Neural progenitor cell (in vitro differentiated cells): ENCODE measurements at regions not wholly inside any gene's neighbourhood (a gene's known extent, or its start where the extent isn't known, plus 50 kb on each side); places are given as distances from the start of the nearest gene placed in this dataset.
A peak's percentile ranks its signal among the peaks of the same experiment; 100 is the strongest.
"Not testable (repeated sequence)": the region's sequence is repeated elsewhere in the genome, so short reads cannot be mapped to it uniquely, and the experiment has no call there.

Experiments
- DNase-seq: peaks from one replicate; pipeline ENCODE4 v3.0.0-alpha.2; 2016; ENCODE audit warnings: low spot score
- H2AFZ ChIP-seq: fragments of 200-600 bp; sonication (generic); replicated peaks from 2 replicates; pipeline ENCODE4 v1.6.1; 2016; ENCODE audit warnings: antibody characterized with exemption
- H3F3A ChIP-seq: fragments of 200-600 bp; sonication (generic); 2 replicates; pipeline ENCODE4 v1.6.1; 2016; ENCODE audit warnings: antibody characterized with exemption, low read depth
- H3K27ac ChIP-seq: fragments of 200-600 bp; sonication (generic); 2 replicates; pipeline ENCODE4 v1.5.1; 2016; ENCODE audit warnings: mild to moderate bottlenecking
- H3K27me3 ChIP-seq: fragments of 200-600 bp; sonication (generic); 2 replicates; pipeline ENCODE4 v1.6.1; 2016; ENCODE audit warnings: mild to moderate bottlenecking, moderate library complexity
- H3K36me3 ChIP-seq: fragments of 200-600 bp; sonication (generic); 2 replicates; pipeline ENCODE4 v1.5.1; 2016
- H3K4me1 ChIP-seq: fragments of 200-600 bp; sonication (generic); 2 replicates; pipeline ENCODE4 v1.6.1; 2016; ENCODE audit warnings: mixed run types
- H3K4me2 ChIP-seq: fragments of 200-600 bp; sonication (generic); 2 replicates; pipeline ENCODE4 v1.6.1; 2016
- H3K4me3 ChIP-seq: fragments of 200-600 bp; sonication (generic); 2 replicates; pipeline ENCODE4 v1.5.1; 2016
- H3K79me2 ChIP-seq: fragments of 200-600 bp; sonication (generic); 2 replicates; pipeline ENCODE4 v1.6.1; 2016; ENCODE audit warnings: low read depth
- H3K9ac ChIP-seq: fragments of 200-600 bp; sonication (generic); 2 replicates; pipeline ENCODE4 v1.6.1; 2016
- H3K9me3 ChIP-seq: fragments of 200-600 bp; sonication (generic); 2 replicates; pipeline ENCODE4 v1.5.1; 2016; ENCODE audit warnings: low read depth
- H4K20me1 ChIP-seq: fragments of 200-600 bp; sonication (generic); 2 replicates; pipeline ENCODE4 v1.6.1; 2016; ENCODE audit warnings: low read depth
- H3K27ac Mint-ChIP-seq: 3 replicates; pipeline ENCODE4 v1.8.0; 2021; ENCODE audit warnings: mixed read lengths
- H3K27me3 Mint-ChIP-seq: 2 replicates; pipeline ENCODE4 v1.8.0; 2022; ENCODE audit warnings: low read depth, mild to moderate bottlenecking, inconsistent platforms, moderate library complexity, mixed read lengths; ENCODE audit not compliant: insufficient read depth
- H3K36me3 Mint-ChIP-seq: 3 replicates; pipeline ENCODE4 v1.8.0; 2021; ENCODE audit warnings: mixed read lengths
- H3K4me1 Mint-ChIP-seq: 3 replicates; pipeline ENCODE4 v1.8.0; 2021; ENCODE audit warnings: mixed read lengths
- H3K4me3 Mint-ChIP-seq: 3 replicates; pipeline ENCODE4 v1.8.0; 2021; ENCODE audit warnings: mild to moderate bottlenecking, moderate library complexity, mixed read lengths
- H3K9me3 Mint-ChIP-seq: 3 replicates; pipeline ENCODE4 v1.8.0; 2020; ENCODE audit warnings: mixed read lengths
- EZH2 ChIP-seq: fragments of 200-600 bp; sonication (generic); IDR thresholded peaks from 2 replicates; pipeline ENCODE4 v1.6.1; 2017; ENCODE audit warnings: antibody characterized with exemption, mild to moderate bottlenecking, moderate library complexity
- EZH2phosphoT487 ChIP-seq: fragments of 200-600 bp; sonication (generic); IDR thresholded peaks from 2 replicates; pipeline ENCODE4 v1.6.1; 2017; ENCODE audit warnings: antibody characterized with exemption
- TF ChIP-seq, protein P1 (sequence below): fragments of 200-600 bp; sonication (generic); IDR thresholded peaks from 2 replicates; pipeline ENCODE4 v1.5.1; 2017; ENCODE audit warnings: antibody characterized with exemption, mild to moderate bottlenecking

DNA sequence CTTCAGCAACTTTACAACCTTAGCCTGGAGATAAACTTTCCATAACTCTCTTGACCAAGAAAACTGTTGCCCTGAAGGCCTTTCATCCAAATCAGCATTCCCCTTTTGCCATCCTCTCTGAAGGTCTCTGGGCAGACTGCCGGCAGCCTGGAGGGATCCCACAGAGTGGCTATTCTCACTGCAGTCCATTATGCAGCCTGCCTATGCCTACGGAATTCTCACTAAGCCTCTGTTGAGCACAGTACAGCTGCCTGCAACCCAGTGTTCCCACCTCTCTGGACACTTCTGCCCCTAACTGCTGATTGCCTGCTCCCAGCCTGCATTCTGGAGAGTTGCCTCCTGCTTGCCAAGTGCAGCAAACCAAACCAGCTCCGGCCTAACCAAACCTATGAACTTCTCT, 548.9 kb upstream of the STEAP1 start:
- H3K4me3 ChIP-seq, result no peak overlapping the region
- H3K4me3 Mint-ChIP-seq, result no peak overlapping the region
- no peaks in the 10 kb centered on the region for H3K9me3 ChIP-seq
- H3K4me1 ChIP-seq, result no peaks in the 10 kb centered on the region
- no peaks in the 10 kb centered on the region for H3K36me3 ChIP-seq
- H4K20me1 ChIP-seq, result no peaks in the 10 kb centered on the region
- H3K9me3 Mint-ChIP-seq, result peaks cover 11% of the 10 kb centered on the region
- H3K27me3 Mint-ChIP-seq, result no peaks in the 10 kb centered on the region
- no peaks in the 10 kb centered on the region for H3K36me3 Mint-ChIP-seq
- TF ChIP-seq, protein P1, sequence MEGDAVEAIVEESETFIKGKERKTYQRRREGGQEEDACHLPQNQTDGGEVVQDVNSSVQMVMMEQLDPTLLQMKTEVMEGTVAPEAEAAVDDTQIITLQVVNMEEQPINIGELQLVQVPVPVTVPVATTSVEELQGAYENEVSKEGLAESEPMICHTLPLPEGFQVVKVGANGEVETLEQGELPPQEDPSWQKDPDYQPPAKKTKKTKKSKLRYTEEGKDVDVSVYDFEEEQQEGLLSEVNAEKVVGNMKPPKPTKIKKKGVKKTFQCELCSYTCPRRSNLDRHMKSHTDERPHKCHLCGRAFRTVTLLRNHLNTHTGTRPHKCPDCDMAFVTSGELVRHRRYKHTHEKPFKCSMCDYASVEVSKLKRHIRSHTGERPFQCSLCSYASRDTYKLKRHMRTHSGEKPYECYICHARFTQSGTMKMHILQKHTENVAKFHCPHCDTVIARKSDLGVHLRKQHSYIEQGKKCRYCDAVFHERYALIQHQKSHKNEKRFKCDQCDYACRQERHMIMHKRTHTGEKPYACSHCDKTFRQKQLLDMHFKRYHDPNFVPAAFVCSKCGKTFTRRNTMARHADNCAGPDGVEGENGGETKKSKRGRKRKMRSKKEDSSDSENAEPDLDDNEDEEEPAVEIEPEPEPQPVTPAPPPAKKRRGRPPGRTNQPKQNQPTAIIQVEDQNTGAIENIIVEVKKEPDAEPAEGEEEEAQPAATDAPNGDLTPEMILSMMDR, result no peak
- no peak for TF ChIP-seq EZH2phosphoT487
- no peak for TF ChIP-seq EZH2
- H2AFZ ChIP-seq, result peak overlapping the region; percentile 81
- no peak overlapping the region for H3K9ac ChIP-seq
- no peaks in the 10 kb centered on the region for H3K27me3 ChIP-seq
- H3F3A ChIP-seq, result no peaks in the 10 kb centered on the region
- H3K4me1 Mint-ChIP-seq, result peaks cover 7% of the 10 kb centered on the region
- peak; percentile 67 for DNase-seq
- no peak overlapping the region for H3K27ac Mint-ChIP-seq
- H3K79me2 ChIP-seq, result no peaks in the 10 kb centered on the region
- H3K4me2 ChIP-seq, result no peak overlapping the region
- H3K27ac ChIP-seq, result no peak overlapping the region

DNA sequence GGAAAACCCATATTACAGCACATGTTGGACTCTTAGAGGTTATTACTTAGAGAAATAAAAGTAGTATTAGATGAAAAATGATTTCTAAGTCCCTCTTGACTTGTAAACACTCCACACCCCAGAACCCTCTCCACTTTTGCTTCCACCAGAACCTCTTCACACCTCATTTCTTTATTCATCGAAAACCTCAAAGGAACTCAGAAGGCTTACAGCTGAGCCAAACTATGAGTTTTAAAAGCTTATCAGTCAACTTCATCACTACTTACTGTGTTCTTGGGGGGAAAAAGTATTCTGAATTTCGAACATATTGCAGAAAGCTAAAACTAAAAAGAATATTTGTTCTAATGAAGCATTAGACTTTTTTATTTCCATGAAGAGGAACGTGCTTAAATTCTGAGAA, 547.8 kb upstream of the STEAP1 start:
- Mint-ChIP-seq H3K4me3 (no peak overlapping the region), H3K9me3 (peaks cover 4% of the 10 kb centered on the region), H3K36me3 (no peaks in the 10 kb centered on the region), H3K27ac (no peak overlapping the region), H3K27me3 (no peaks in the 10 kb centered on the region), H3K4me1 (peaks cover 7% of the 10 kb centered on the region)
- H3F3A ChIP-seq, result no peaks in the 10 kb centered on the region
- H3K9me3 ChIP-seq, result no peaks in the 10 kb centered on the region
- H3K4me3 ChIP-seq, result no peak overlapping the region
- no peaks in the 10 kb centered on the region for H3K79me2 ChIP-seq
- TF ChIP-seq EZH2phosphoT487 (no peak), EZH2 (no peak)
- TF ChIP-seq, protein P1, result no peak
- no peak overlapping the region for H3K4me2 ChIP-seq
- H3K4me1 ChIP-seq, result no peaks in the 10 kb centered on the region
- H3K27me3 ChIP-seq, result no peaks in the 10 kb centered on the region
- H3K27ac ChIP-seq, result no peak overlapping the region
- no peaks in the 10 kb centered on the region for H4K20me1 ChIP-seq
- no peaks in the 10 kb centered on the region for H3K36me3 ChIP-seq
- DNase-seq, result no peak
- no peak overlapping the region for H3K9ac ChIP-seq
- no peak overlapping the region for H2AFZ ChIP-seq

DNA sequence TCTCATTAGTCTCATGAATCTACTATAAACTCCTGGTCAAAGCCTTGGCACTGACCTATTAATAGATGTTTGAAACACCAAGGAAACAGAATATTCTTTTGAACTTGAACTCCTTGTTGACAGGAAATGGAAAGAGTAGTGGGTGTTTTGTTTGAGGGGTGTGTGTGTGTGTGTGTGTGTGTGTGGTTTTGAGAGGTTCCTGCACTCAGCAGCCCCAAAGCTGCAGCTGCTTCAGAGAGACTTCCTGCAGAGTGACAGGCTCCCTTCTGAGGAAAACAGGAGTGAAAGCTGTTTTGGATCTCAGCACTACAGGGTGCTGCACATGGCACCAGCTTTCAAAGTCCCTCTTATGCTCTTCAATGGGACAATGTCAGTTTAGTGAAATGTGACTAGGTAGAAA, 546.5 kb upstream of the STEAP1 start:
- no peaks in the 10 kb centered on the region for H3K27me3 ChIP-seq
- H3K4me1 ChIP-seq, result no peaks in the 10 kb centered on the region
- H2AFZ ChIP-seq, result no peak overlapping the region
- no peak overlapping the region for H3K4me2 ChIP-seq
- no peaks in the 10 kb centered on the region for H4K20me1 ChIP-seq
- H3K4me3 Mint-ChIP-seq, result no peak overlapping the region
- H3K9ac ChIP-seq, result no peak overlapping the region
- no peaks in the 10 kb centered on the region for H3K79me2 ChIP-seq
- no peaks in the 10 kb centered on the region for H3K27me3 Mint-ChIP-seq
- no peak for DNase-seq
- H3K4me1 Mint-ChIP-seq, result peaks cover 7% of the 10 kb centered on the region
- TF ChIP-seq EZH2phosphoT487 (no peak), EZH2 (no peak)
- TF ChIP-seq, protein P1, result no peak
- H3K27ac ChIP-seq, result no peak overlapping the region
- no peaks in the 10 kb centered on the region for H3F3A ChIP-seq
- H3K9me3 ChIP-seq, result no peaks in the 10 kb centered on the region
- no peaks in the 10 kb centered on the region for H3K36me3 Mint-ChIP-seq
- peak overlapping the region; percentile 24 for H3K27ac Mint-ChIP-seq
- no peak overlapping the region for H3K4me3 ChIP-seq
- H3K36me3 ChIP-seq, result no peaks in the 10 kb centered on the region
- H3K9me3 Mint-ChIP-seq, result no peaks in the 10 kb centered on the region

DNA sequence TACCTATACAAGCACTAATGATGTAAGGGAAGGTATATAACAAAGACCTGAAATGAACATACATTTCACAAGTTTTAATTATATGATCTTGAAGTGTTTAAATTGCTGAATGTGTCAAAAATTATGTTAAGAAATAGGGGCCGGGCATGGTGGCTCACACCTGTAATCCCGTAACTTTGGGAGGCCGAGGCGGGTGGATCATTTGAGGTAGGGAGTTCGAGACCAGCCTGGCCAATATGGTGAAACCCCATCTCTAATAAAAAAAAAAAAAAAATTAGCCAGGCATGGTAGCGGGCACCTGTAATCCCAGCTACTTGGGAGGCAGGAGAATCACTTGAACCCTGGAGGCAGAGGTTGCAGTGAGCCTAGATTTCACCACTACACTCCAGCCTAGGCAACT, 537.4 kb upstream of the STEAP1 start:
- not testable (repeated sequence) for H3K27ac Mint-ChIP-seq

More for the DNA sequence above, 537.4 kb upstream of the STEAP1 start:
- H3K9me3 ChIP-seq, H3K4me3 ChIP-seq, H3K9ac ChIP-seq, H3K9me3 Mint-ChIP-seq, H3K4me1 Mint-ChIP-seq, H3F3A ChIP-seq, H3K36me3 Mint-ChIP-seq, H3K27me3 ChIP-seq, H2AFZ ChIP-seq, H3K27ac ChIP-seq, DNase-seq, H3K4me3 Mint-ChIP-seq, H4K20me1 ChIP-seq, H3K36me3 ChIP-seq, H3K27me3 Mint-ChIP-seq, H3K4me1 ChIP-seq, H3K79me2 ChIP-seq, H3K4me2 ChIP-seq: not testable (repeated sequence)
